GM12892 (cell line): ENCODE measurements at regions not wholly inside any gene's neighbourhood (a gene's known extent, or its start where the extent isn't known, plus 50 kb on each side); places are given as distances from the start of the nearest gene placed in this dataset.

ENCODE experiments used
- POLR2A ChIP-seq: IDR thresholded peaks from 2 replicates; pipeline ENCODE4 v1.6.1; 2011; ENCODE audit warnings: low read depth, low read length, control low read depth
- POLR2AphosphoS5 ChIP-seq: IDR thresholded peaks from 2 replicates; pipeline ENCODE4 v1.6.1; 2011; ENCODE audit warnings: low read depth, low read length, control low read depth

GRCh38 chr1:101484689-101485338 is 248.0 kb downstream of the S1PR1 start:
- TF ChIP-seq POLR2A = no peak
- TF ChIP-seq POLR2AphosphoS5 = no peak
